GM23338 (cell line): ENCODE measurements at regions not wholly inside any gene's neighbourhood (a gene's known extent, or its start where the extent isn't known, plus 50 kb on each side); places are given as distances from the start of the nearest gene placed in this dataset.

ENCODE experiments used
- CREB1 ChIP-seq: fragments of 250-450 bp; sonication (Bioruptor Pico); IDR thresholded peaks from 2 replicates; pipeline ENCODE4 v1.5.0; 2020; ENCODE audit warnings: low read depth, mild to moderate bottlenecking, moderate library complexity
- JUNB ChIP-seq: IDR thresholded peaks from one replicate; pipeline ENCODE4 v1.6.1; 2016; ENCODE audit warnings: antibody characterized with exemption; ENCODE audit not compliant: unreplicated experiment
- NANOG ChIP-seq: IDR thresholded peaks from 2 replicates; pipeline ENCODE4 v1.6.1; 2016; ENCODE audit warnings: antibody characterized with exemption, borderline replicate concordance
- POLR2AphosphoS5 ChIP-seq: IDR thresholded peaks from 2 replicates; pipeline ENCODE4 v1.6.1; 2016; ENCODE audit warnings: antibody characterized with exemption, low read depth
- TF ChIP-seq, protein P1 (sequence below): fragments of 250-450 bp; sonication (Bioruptor Pico); IDR thresholded peaks from 2 replicates; pipeline ENCODE4 v1.5.0; 2020; ENCODE audit warnings: mild to moderate bottlenecking, moderate library complexity
- TF ChIP-seq, protein P2 (sequence below), 2 experiments: fragments of 200-600 bp in 1 of 2; sonication (generic) in 1 of 2; conservative IDR thresholded peaks; 2 replicates each; pipeline versions ENCODE4 v1.5.1 to v1.6.1; 2016 to 2017; ENCODE audit warnings: antibody characterized with exemption in 2 of 2, low read depth in 2 of 2, mild to moderate bottlenecking in 2 of 2, moderate library complexity in 1 of 2
- TF ChIP-seq, protein P3 (sequence below): IDR thresholded peaks from 2 replicates; pipeline ENCODE4 v1.6.1; 2016; ENCODE audit warnings: antibody characterized with exemption

- TF ChIP-seq, protein P1, sequence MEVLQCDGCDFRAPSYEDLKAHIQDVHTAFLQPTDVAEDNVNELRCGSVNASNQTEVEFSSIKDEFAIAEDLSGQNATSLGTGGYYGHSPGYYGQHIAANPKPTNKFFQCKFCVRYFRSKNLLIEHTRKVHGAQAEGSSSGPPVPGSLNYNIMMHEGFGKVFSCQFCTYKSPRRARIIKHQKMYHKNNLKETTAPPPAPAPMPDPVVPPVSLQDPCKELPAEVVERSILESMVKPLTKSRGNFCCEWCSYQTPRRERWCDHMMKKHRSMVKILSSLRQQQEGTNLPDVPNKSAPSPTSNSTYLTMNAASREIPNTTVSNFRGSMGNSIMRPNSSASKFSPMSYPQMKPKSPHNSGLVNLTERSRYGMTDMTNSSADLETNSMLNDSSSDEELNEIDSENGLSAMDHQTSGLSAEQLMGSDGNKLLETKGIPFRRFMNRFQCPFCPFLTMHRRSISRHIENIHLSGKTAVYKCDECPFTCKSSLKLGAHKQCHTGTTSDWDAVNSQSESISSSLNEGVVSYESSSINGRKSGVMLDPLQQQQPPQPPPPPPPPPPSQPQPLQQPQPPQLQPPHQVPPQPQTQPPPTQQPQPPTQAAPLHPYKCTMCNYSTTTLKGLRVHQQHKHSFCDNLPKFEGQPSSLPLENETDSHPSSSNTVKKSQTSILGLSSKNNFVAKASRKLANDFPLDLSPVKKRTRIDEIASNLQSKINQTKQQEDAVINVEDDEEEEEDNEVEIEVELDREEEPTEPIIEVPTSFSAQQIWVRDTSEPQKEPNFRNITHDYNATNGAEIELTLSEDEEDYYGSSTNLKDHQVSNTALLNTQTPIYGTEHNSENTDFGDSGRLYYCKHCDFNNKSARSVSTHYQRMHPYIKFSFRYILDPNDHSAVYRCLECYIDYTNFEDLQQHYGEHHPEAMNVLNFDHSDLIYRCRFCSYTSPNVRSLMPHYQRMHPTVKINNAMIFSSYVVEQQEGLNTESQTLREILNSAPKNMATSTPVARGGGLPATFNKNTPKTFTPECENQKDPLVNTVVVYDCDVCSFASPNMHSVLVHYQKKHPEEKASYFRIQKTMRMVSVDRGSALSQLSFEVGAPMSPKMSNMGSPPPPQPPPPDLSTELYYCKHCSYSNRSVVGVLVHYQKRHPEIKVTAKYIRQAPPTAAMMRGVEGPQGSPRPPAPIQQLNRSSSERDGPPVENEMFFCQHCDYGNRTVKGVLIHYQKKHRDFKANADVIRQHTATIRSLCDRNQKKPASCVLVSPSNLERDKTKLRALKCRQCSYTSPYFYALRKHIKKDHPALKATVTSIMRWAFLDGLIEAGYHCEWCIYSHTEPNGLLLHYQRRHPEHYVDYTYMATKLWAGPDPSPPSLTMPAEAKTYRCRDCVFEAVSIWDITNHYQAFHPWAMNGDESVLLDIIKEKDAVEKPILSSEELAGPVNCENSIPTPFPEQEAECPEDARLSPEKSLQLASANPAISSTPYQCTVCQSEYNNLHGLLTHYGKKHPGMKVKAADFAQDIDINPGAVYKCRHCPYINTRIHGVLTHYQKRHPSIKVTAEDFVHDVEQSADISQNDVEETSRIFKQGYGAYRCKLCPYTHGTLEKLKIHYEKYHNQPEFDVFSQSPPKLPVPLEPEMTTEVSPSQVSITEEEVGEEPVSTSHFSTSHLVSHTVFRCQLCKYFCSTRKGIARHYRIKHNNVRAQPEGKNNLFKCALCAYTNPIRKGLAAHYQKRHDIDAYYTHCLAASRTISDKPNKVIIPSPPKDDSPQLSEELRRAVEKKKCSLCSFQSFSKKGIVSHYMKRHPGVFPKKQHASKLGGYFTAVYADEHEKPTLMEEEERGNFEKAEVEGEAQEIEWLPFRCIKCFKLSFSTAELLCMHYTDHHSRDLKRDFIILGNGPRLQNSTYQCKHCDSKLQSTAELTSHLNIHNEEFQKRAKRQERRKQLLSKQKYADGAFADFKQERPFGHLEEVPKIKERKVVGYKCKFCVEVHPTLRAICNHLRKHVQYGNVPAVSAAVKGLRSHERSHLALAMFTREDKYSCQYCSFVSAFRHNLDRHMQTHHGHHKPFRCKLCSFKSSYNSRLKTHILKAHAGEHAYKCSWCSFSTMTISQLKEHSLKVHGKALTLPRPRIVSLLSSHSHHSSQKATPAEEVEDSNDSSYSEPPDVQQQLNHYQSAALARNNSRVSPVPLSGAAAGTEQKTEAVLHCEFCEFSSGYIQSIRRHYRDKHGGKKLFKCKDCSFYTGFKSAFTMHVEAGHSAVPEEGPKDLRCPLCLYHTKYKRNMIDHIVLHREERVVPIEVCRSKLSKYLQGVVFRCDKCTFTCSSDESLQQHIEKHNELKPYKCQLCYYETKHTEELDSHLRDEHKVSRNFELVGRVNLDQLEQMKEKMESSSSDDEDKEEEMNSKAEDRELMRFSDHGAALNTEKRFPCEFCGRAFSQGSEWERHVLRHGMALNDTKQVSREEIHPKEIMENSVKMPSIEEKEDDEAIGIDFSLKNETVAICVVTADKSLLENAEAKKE (CRISPR knock-in tag): no peak
- TF ChIP-seq CREB1 (CRISPR knock-in tag) (no peak), POLR2AphosphoS5 (no peak), NANOG (no peak), JUNB (no peak)
- TF ChIP-seq, protein P2, sequence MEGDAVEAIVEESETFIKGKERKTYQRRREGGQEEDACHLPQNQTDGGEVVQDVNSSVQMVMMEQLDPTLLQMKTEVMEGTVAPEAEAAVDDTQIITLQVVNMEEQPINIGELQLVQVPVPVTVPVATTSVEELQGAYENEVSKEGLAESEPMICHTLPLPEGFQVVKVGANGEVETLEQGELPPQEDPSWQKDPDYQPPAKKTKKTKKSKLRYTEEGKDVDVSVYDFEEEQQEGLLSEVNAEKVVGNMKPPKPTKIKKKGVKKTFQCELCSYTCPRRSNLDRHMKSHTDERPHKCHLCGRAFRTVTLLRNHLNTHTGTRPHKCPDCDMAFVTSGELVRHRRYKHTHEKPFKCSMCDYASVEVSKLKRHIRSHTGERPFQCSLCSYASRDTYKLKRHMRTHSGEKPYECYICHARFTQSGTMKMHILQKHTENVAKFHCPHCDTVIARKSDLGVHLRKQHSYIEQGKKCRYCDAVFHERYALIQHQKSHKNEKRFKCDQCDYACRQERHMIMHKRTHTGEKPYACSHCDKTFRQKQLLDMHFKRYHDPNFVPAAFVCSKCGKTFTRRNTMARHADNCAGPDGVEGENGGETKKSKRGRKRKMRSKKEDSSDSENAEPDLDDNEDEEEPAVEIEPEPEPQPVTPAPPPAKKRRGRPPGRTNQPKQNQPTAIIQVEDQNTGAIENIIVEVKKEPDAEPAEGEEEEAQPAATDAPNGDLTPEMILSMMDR (conservative IDR thresholded peaks at IDR 0.05; ENCODE audit: low read depth in 2 of 2): no peak
- TF ChIP-seq, protein P3, sequence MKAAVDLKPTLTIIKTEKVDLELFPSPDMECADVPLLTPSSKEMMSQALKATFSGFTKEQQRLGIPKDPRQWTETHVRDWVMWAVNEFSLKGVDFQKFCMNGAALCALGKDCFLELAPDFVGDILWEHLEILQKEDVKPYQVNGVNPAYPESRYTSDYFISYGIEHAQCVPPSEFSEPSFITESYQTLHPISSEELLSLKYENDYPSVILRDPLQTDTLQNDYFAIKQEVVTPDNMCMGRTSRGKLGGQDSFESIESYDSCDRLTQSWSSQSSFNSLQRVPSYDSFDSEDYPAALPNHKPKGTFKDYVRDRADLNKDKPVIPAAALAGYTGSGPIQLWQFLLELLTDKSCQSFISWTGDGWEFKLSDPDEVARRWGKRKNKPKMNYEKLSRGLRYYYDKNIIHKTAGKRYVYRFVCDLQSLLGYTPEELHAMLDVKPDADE: no peak
Observed at GRCh38 chr3:22893101-22893500, 310.0 kb upstream of the UBE2E2 start (continued).
